Glomerular visceral epithelial cell (primary cell): ENCODE measurements at regions not wholly inside any gene's neighbourhood (a gene's known extent, or its start where the extent isn't known, plus 50 kb on each side); places are given as distances from the start of the nearest gene placed in this dataset.

Experiments
- DNase-seq: peaks from one replicate; pipeline ENCODE4 v3.0.0-alpha.2; 2016; ENCODE audit errors: extremely low spot score

DNA sequence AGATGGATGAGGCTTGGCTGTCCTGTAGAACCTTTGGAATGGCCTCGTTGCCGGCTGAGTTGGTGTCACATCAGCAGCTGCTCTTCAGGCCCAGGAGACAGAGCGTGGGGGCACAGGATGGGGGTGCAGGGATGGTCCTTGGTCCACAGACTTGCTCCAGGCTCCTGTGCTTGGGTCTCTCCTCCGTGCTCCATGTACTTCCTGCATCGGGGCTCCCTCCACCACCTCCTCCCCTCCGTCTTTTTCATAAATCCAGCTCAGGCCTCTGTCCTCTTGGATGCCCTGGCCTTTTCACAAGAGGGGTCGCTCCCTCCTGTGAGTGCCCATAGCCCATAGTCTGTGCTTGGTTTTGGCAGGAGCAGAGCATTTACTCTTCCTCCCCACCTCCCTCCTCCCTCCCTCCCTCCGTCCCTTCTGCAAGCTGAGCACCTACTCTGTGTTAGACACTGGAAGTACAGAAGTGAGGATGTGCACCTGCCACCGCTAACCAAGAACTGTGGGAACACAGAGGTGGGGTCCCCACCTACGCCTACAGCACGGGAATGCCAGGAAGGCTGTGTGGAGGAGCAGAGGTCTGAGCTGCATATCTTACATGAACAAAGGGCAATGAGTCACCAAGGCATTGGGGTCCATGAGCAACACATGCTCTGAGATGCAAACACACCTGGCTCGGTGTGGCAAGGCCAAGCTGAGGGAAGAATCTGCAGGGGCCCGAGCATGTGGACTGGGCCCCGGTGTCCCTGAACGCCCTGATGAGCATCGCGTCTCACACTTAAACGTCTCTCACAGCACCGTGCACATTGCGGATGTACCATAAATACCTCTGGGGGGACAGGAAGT is 458.7 kb upstream of the HS6ST1 start:
- no peak for DNase-seq

DNA sequence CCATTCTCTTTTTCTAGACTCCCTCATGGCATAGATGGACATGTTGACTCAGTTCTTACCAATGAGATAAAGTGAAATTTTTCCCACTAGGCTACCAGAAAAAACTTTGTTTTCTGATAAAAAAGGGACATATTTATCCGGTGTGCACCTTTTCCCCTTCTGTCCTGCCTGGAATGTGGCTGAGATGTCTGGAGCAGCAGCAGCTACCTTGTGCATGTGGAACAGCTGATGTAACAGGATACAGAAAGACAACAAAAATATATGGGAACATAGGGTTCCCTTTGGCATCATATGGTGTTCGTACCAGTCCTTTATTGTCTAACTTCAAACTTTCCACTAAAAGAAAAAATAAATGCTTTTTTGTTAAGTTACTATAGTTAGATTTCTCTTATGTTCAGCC is 460.2 kb upstream of the HS6ST1 start:
- DNase-seq = no peak

DNA sequence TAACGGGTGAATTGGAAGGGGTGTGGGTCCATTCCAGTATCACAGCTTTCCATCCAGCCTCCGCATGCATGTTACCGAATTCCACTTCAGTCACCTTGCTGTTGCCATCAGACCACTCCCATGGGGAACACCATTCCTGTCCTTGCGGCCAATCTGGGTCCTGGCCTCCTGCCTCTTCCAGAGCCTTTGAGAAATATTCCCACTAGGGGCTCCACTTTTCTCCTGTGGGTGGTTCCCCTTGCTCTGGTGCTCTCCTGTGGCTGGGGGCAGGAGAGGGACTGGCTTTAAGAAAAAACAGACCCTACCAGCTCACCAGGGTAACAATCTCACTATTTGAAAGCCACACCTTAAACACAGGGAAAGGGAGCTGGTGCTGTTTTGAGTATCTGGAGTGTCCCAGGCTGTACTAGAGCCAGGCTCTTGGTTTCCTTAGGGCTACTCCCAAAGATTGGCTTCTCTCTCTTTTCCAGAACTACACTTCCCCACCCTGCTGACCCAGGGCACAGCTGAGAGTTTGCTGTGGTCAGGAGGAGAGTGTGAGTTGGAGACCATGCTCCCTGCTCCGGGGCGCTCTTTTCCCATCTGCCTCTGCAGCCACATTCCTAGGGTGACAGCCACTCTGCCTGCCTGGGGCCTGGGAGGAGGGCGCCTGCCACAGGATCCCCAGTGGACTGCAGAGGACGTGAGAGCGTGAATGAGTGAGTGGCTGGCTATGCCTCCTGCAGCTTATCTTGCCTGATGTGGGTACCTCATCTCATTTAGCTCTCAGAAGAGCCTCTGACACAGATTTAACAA is 460.8 kb upstream of the HS6ST1 start:
- no peak for DNase-seq

DNA sequence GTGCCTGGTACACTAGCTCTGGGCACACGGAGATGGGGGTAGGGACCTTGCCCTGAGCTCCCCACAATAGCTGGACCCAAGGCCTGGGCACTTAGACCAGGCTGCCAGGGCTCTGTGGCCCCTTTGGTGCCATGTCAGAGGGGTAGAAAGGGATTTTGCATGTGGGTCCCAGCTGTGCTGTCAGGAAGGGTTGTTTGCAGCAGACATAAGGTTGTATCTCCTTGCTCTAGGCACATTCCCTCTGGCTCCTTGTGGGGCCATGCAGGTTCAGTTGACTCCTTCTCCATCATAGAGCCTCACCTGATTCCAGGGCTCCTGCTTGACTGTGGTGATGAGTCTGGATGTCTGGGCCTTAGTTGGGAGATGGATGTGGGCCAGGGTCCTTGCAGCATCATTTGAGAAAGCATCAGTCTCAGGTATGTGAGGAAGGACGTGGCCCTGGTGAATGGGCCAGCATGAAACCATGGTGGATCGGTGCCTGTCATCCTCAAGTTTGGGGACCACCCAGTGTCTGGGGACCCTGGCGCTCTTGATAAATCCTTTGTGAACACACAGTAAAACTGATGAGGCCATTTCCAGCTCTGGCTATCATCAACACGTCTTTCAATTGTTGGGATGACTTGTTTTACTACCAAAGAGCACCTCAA is 461.9 kb upstream of the HS6ST1 start:
- DNase-seq = no peak

DNA sequence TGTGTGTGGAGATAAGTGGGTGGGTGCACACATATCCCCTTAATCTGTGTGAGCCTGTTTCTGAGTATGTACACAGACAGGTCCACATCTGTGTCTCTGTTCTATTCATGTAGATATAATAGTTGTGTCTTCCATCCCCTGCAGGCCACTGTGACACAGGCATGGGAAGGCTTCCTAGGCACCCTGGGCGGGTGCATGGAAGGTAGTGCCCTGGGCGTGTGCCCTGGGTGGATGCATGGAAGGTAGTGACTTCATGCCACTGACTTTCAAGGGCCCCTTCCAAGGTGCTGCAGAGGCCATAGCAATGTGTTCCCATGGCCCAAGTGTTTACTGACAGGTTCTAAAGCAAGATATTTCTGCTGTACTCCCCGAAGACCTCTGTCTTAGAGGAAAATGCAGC is 462.5 kb upstream of the HS6ST1 start:
- DNase-seq = no peak

DNA sequence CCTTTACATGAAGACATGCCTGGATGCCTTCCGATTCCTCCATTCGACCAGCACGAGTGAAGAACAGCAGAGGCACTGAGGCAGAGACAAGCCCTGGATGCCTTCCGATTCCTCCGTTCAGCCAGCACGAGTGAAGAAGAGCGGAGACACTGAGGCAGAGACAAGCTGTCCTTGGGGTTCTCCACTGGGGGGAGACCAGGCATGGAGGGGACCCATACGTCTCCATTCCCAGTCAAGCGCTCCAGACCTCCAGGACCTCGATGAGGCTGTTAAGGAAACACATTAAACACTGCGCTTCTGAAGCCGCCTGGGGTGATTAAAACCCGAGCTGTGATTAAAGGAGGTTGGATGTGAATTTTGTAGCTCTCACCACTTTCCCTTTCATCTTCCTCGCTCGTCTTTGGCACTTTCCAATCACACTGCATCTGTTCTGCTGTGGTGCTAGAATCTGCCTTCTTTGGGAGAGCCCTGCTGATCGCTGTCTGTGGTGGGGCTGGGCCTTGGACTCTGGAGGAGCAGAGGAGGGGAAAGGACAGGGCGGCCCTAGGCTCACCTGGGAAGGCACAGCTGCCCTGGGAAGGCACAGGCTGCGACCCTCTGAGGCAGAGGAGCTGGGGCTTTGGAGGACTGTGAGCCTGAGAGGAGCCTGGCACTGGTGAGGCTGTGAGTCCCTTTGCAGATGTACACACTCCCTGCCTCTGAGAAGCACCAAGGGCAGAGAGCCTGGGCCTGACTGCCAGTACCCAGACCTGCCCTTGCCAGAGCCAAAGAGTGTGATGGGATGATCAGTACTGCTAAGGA is 463.1 kb upstream of the HS6ST1 start:
- DNase-seq = no peak

DNA sequence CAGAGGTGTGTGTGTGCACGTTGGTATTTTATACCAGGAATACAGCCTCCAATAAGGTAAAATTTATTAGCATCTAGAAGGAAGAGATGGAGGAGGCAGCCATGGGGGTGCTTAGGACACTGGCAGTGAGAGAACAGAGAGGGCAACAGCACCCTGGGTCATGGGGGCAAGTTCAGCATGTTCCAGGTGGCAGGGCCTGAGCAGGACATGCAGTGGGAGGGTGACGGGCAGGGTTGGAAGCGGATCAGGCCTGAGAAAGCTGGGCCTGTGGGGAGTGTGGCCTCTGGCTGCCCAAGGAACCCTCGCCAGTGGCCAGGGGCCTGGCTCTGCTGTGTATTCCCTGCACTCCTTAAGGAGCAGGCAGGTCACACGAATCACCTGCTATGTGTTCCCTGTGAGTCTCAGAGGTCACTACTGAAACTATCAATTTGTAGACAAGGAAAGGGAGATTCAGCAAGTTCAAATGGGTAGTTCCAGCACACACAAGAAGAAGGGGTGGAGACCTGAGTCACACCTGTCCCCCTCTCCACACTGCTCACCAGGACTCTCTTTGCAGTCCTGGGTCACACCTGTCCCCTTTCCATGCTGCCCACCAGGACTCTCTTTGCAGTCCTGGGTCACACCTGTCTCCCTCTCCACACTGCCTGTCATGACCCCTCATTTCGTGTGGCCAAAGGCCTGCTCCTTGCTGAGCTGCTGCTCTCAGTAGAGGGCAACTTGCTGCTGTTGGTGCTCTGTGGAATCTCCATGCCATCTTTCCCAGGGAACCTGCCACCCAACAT is 463.9 kb upstream of the HS6ST1 start:
- no peak for DNase-seq

DNA sequence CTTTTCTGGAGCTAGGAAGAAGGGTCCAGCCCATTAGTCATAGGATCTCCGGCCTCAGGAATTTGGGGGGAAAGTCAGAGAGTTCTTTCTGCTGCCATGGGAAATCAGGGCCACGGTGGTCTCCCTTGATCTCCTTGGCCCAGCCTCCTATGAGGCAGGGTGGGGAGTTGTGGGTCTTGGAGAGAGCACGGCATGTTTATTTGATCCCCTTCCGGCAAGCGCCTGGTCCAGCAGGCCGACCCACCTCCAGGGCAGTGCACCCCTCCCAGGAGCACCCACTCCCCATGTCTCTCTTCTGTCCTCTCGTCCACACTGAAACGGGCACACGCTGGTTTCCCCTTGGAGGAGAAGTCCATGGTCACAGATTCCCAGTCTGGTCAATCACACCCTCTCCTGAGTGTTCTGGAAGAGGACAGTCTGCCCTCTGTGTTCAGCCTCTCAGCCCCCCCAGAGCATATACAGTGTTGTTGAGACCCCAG is 464.6 kb upstream of the HS6ST1 start:
- DNase-seq = no peak

DNA sequence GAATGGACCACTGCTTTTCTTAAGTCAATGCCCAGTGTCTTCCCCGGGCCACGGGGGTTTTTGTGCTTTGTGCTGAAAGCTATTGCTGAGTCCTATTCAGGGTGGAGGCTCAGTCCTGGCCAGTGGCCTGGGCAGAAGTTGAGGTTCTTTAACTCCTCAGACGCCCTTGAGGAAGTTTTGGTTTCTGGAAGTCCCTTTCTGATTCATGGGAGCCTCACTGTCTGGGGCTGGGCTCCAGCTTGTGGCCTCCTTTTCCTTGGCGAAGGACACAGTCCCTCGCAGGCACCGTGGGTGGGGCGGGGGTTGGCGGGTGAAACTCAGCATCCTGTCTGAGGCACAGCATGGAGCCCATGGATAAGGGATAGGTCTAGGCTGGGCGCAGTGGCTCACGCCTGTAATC is 465.2 kb upstream of the HS6ST1 start:
- DNase-seq = no peak

DNA sequence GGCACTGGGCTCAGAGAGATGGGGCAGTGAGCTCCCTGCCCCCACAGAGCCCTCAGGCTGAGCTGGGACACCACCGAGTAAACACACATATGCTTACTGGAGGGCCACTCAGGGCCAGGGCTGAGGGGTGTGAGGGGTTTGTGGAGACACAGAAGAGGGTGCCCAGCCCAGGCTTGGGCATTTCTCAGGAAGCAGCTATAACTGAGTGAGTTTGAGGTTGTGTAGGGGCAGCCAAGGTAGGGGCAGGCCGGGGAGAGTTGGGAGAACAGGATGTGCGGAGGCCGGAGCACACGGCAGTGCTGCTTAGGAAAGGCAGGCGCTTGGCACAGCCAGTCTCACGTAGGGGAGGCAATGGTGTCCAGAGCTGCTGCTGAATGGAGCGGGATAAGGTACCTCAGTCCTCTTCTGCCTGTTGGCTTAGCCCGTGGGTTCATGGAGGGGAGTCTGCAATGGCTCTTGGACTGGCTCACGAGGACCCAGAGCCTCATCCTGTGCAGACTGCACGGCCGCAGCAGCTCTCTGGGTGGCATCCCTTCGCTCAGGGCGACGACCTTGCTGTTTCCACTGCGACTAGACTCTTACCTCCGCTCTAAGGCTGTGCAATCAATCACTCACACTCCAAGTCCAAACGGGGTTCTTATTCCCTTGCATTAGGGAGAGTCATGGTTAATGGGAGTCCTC is 466.1 kb upstream of the HS6ST1 start:
- DNase-seq = no peak

DNA sequence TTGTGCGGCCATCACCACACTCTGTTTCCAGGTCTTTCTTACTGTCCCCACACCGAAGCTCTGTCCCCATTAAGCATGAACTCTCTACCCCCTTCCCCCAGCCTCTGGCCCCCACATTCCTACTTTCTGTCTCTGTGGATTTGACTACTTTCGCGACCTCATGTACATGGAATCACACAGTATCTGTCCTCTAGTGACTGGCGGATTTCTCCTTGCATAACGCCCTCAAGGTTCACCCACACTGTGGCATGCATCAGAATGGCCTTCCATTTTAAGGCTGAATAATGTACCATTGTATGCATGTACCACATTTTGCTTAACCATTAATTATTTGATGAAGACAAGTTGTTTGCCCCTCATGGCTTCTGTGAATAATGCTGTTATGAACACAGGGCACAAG is 467.6 kb upstream of the HS6ST1 start:
- no peak for DNase-seq

DNA sequence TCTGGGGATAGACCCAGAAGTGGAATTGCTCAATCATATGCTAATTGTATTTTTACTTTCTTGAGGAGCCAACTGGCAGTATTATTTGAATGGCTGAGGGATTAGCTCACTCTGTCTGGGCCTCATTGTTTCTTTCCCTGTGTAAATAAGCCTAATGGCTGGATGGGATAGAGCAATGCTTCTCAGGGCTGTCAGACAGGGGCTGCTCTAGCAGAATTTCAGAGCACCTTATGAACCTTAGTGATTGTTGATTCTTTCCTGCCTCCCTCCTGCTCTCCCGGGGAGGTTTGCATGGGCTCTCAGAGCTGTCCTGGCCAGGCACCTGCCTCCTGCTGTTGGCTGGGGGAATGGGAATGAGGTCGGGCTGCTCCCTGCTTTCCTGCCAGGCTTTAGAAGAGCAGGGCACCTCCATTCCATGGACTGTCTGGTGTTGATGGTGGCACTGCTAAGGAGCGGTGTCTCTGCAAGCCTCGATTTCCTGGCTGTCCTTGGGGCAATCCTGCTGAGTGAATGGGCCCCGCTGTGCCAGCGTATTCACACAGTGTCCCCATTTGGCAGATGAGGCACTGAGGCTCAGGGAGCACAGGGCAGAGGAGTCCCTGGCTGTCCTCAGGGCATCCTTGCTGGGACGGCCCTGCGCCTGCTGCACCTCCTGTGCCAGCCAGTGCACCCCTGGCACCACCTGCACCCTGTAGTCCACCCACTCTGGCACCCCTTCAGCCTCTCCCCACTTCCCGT is 468.2 kb upstream of the HS6ST1 start:
- no peak for DNase-seq

DNA sequence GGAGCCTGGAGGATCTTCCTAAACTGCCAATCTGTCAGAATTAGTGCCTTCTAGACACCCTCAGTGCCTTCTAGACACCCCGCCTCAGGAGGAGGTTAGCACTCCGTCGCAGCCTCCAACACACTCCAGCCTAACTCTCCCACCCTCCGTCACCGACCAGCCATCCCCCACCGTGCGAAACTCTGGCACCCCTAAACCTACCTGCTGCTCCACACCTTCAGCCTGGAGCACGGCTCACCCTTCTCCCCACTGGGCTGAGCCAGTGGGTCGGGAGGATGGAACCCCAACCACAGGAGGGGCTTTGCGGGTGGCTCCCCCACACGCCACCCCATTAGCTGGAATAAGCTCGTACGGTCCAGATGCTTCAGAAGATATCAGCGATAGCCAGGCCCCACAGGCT is 468.9 kb upstream of the HS6ST1 start:
- DNase-seq = no peak

DNA sequence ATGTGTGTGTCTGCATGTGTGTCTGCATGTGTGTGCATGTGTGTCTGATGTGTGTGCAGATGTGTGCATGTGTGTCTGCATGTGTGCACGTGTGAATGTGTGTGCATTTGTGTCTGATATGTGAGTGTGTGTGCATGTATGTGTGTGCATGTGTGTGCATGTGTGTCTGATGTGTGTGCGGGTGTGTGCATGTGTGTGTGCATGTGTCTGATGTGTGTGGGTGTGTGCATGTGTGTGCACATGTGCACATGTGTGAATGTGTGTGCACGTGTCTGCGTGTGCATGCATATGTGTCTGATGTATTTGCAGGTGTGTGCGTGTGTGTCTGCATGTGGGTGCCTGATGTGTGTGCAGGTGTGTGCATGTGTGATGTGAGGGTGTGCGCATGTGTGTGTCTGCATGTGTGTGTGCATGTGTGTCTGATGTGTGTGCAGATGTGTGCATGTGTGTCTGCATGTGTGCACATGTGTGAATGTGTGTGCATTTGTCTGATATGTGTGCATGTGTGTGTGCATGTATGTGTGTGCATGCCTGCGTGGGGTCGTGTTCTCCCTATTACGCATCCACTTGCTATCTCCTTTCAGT is 470.1 kb upstream of the HS6ST1 start:
- DNase-seq = no peak

DNA sequence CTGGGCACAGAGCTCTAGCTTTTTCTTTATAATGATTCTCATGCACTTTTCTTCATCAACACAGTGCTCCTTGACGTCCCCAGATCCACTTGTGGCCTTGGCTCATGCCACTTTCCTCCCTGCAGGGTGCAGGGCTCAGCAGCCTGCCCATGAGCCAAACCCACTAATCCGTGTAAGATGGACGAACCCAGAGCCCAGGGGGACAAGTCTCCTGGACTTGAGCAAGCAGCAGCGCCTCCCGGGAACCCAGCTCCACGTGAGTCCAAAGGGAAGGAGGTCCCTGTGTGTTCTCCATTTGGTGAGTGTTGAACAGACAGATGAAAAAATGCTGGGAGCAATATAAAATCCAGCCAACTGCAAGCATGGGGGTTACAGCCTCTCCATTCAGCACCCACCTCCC is 470.6 kb upstream of the HS6ST1 start:
- DNase-seq = no peak

DNA sequence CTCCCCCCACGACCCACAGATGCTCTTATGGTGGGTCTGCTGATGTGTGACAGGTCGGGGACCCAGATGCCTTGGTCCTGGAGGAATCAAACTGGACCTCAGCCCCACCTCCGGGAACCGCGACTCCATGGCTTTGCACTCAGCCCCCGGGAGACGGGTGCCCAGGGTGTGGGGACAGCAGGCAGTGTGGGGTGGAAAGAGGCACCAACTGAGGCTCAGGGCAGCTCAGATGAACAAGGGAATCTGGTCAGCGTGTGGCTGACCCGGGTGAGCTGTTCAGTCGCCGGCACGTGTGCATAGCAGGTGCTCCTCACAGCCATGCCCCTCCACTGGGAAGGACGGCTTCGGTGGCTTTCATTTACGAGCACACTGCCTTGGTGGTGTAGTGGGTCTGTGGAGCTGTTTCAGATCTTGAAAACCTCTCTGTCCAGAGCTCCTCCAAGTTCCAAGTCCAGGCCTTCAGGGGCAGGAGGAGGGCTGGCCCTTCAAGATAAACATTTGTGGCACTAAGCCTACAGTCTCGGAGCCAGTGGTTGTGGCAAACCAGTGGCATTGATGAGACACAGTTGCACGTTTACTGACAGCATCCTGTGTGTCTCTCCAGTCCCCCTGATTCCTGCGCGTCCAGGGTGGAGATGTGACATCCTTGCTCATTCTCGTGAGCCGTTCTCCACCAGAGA is 471.2 kb upstream of the HS6ST1 start:
- DNase-seq = no peak

DNA sequence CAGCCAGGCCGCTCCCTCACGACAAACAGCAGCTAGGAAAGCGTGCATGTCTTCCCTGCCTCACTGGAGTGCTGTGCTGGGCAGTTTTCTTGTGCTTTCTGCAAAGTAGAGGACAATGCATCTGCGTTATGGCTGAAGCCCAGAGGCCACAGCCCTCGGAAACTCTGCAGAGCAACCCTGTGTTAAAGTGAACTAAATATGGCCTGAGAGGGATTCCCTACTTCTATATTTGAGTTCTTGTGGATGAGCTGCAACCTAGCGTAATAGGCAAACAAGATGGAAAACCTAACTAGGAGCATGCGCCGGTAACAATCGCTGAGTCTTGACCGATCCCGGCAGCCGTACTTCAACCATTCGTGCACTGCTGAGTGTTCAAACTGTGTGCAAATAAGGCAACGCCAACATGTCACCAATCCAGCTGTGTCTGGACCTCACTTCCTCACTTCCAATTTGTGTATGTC is 471.9 kb upstream of the HS6ST1 start:
- no peak for DNase-seq

DNA sequence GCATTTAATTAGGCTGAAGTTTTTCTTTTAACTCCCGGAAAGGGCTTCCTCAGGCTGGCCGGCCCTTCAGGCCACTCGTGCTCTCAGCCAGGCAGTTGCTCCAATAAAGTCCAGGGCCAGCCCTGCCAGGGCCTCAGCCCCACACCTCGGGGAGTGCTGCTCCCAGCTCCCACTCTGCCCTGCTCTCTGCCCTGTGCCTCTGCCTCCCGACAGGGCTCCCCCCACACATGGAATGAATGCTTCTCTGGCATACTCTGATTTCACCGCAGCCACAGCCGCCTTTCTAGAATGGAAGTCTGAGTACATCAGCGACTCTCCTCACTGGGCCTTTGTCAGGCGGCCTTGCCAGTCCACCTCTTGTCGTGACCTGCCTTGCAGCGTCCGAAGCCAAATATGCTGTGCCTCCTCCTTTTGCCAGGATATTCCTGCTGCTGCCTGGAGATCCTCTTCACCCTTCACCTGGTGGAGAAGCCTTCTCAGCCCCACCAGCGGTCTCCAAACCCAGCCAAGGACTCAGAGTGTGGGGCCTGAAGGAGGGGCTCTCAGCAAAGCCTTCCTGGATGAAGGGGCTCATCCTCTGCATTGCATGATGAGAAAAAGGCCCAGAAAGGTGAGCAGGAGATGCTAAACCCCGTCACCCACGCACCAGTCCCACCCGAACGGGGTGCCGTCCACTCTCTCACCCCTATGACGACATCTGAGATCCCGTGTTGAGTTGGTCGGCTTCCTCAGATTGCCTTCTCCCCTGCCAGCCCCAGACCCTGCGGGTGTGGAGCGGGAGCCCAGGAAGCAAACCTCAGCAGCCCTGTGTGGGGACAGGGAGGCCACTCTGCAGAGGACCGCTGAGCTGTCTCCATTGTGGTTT is 472.7 kb upstream of the HS6ST1 start:
- no peak for DNase-seq
